Uterus (tissue), 2 donors: ENCODE measurements at regions not wholly inside any gene's neighbourhood (a gene's known extent, or its start where the extent isn't known, plus 50 kb on each side); places are given as distances from the start of the nearest gene placed in this dataset.

ENCODE experiments used
- POLR2A ChIP-seq, 2 donors: fragments of 450-650 bp; IDR thresholded peaks; one replicate each; pipeline ENCODE4 v1.6.1; 2016; ENCODE audit warnings: antibody characterized with exemption in 2 of 2, mild to moderate bottlenecking in 1 of 2, moderate library complexity in 1 of 2
- TF ChIP-seq, protein P1 (sequence below), 4 experiments: fragments of 200-600 bp in 2 of 4; fragments of 450-650 bp in 2 of 4; sonication (generic) in 2 of 4; IDR thresholded peaks; one replicate each; pipeline ENCODE4 v1.5.1; 2016 to 2019; ENCODE audit warnings: antibody characterized with exemption in 4 of 4, mild to moderate bottlenecking in 2 of 4, moderate library complexity in 1 of 4

DNA sequence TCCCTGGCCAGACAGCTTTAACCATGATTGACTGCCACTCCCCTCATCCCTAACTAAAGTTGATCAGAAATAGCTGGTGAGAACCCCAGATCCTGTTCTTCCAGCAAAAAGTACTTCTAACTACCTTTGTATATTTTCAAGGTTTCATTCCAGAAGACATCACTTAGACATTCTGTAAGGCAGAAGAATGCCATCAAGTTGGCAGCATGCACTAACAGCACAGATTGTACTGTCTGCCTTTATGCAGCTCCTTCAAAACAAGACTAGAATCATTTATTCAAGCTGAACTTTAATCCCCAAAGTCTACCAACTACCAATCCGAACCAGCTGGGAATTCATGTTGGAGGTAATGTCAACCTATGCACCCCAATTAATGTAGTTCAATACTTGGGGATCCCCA is 167.6 kb upstream of the KLHL1 start:
- TF ChIP-seq, protein P1, sequence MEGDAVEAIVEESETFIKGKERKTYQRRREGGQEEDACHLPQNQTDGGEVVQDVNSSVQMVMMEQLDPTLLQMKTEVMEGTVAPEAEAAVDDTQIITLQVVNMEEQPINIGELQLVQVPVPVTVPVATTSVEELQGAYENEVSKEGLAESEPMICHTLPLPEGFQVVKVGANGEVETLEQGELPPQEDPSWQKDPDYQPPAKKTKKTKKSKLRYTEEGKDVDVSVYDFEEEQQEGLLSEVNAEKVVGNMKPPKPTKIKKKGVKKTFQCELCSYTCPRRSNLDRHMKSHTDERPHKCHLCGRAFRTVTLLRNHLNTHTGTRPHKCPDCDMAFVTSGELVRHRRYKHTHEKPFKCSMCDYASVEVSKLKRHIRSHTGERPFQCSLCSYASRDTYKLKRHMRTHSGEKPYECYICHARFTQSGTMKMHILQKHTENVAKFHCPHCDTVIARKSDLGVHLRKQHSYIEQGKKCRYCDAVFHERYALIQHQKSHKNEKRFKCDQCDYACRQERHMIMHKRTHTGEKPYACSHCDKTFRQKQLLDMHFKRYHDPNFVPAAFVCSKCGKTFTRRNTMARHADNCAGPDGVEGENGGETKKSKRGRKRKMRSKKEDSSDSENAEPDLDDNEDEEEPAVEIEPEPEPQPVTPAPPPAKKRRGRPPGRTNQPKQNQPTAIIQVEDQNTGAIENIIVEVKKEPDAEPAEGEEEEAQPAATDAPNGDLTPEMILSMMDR (IDR thresholded peaks at IDR 0.05) = no peak
- TF ChIP-seq POLR2A (IDR thresholded peaks at IDR 0.05) = no peak
